ELF-1 (cell line): ENCODE measurements at regions not wholly inside any gene's neighbourhood (a gene's known extent, or its start where the extent isn't known, plus 50 kb on each side); places are given as distances from the start of the nearest gene placed in this dataset.
"Not testable (repeated sequence)": the region's sequence is repeated elsewhere in the genome, so short reads cannot be mapped to it uniquely, and the experiment has no call there.

Source experiments
- DNase-seq: peaks from one replicate; pipeline ENCODE4 v3.0.0-alpha.2; 2016; ENCODE audit warnings: low read depth, low spot score

DNA sequence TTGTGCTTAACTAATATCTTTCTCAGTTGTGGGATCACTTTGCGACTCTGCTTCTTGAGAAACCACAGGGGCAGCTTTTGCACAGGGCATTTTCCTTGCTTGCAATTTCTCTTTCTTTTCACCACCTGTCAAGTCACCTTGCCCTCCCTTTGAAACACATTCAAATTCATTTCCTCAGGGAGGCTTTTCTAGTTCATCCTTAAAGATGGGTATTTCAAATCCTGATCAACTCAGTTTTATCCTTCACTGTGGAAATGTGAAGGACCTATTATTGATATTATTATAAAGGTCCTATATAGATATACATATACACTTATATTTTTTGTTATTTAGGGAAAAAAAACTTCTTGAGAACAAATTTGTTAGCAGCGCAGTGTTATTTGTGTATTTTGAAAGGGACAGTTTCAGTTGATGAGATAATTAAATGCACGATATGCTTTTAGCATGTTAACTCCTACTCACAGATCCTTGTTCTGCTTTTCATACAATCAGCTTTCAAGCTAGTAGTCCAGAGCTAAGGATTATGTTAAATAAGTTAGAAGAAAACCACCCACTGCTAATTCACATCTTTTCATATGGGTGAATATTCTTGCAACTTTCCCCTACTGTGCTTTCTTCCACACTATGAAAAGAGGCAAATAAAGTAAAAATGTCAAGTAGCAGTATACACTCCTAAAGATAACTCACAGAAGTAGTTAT is 501.4 kb upstream of the RGS6 start:
- DNase-seq = no peak

- DNase-seq = no peak
Observed at GRCh38 chr14:71432334-71433110, 499.7 kb upstream of the RGS6 start.

- DNase-seq = peak; percentile 44
Observed at GRCh38 chr14:71433303-71433702, 498.9 kb upstream of the RGS6 start.

- not testable (repeated sequence) for DNase-seq
Observed at GRCh38 chr14:71435641-71436040, 496.6 kb upstream of the RGS6 start.

DNA sequence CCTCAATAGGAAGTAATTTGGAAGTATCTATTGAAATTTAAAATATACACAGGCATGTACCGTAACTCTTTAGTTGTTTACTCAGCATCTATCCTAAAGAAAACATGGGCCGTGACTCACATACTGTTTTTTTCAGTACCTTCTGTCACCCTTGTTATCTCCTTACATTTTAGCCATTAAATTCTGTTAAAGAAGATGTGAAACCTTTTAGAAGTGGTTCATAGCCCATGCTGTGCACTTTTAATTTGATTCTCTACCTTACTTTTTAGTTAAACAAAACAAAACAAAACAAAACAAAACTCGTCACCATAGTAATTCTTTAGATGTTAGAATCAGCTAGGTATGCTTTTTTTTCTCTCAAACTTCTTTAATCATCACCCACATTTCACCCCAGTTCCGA is 494.4 kb upstream of the RGS6 start:
- DNase-seq = no peak

- no peak for DNase-seq
Observed at GRCh38 chr14:71438684-71439083, 493.5 kb upstream of the RGS6 start.

- no peak for DNase-seq
Observed at GRCh38 chr14:71441126-71441525, 491.1 kb upstream of the RGS6 start.

- no peak for DNase-seq
Observed at GRCh38 chr14:71444030-71444822, 488.0 kb upstream of the RGS6 start.

GRCh38 chr14:71448431-71449315 is 483.6 kb upstream of the RGS6 start:
- no peak for DNase-seq

DNA sequence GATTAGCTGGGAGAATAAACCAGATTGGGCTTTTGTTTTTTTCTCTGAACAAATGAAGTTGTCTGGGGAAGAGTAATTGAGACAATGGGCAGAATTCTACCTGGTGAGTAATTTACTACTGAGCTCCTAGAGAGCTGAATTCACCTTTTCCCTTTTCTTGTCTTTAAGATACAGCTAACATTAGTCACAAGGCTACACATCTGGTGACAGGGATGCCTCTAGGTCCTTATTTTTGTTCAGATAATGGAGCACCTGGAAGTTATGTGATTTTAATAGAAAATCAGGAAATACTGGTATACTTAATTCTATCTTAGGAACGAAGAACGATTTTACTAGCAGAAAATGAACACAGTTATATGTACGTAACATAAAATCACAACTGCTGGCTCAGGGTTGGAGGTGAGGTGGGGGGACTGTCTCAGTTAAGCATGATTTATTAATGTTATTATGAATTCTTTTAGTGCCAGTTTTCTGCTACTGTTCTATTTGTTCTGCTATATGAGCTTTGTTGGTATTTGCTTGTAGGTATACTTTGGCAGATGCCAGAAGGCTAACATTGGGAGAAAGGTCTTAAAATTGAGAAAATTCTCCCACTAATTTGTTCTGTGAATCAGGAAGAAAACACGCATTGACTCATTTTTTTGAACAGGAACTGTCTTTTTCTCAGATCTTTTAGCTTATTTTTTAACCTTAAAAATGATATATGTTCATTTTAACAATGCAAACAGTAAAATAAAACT is 482.7 kb upstream of the RGS6 start:
- no peak for DNase-seq

DNA sequence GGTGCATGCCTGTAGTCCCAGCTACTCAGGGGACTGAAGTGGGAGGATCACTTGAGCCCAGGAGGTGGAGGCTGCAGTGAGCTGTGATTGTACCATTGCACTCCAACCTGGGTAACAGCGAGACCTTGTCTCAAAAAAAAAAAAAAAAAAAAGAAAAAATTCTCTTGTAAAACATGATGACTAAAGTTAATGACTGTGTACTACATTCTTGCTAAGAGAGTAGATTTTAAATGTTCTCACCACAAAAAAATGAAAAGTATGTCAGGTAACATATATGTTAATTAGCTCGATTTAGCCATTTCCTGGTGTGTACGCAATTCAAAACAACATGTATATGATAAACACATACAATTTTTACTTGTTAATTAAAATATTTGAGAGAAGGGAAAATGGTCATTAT is 480.7 kb upstream of the RGS6 start:
- DNase-seq = no peak

DNA sequence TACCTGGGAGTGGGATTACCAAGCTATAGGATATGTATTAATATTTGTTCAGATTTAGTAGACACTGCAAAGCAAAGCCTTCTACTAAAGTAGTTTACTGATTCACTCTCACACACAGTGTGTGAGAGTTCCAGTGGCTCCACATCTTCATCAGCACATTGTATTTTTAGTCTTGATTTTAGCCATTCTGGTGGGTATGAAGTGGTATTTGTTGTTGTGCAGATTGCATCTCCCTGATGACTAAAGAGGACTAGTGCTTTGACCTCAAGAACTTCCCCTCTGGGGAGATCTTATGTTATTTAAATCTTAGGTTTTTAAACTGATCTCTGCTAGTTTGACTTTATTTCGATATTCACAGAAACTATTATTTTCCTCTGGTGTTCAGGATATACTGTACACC is 479.7 kb upstream of the RGS6 start:
- DNase-seq = no peak

DNA sequence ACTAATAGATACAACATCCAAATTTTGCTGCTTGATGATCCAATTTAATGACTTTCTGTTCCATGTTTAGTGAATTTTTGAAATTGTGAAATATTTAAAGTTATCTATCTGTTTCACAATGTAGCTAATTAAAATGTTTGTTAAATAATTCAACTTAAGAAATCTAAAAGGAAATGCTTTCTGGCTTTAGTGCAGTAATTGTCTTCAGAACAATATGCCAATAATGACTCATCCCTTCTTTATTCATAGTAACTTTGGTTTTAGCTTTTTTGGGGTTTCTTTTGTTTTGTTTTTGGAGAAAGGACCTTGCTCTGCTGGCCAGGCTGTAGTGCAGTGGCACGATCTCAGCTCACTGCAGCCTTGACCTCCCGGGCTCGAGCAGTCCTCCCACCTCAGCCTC is 479.2 kb upstream of the RGS6 start:
- no peak for DNase-seq

DNA sequence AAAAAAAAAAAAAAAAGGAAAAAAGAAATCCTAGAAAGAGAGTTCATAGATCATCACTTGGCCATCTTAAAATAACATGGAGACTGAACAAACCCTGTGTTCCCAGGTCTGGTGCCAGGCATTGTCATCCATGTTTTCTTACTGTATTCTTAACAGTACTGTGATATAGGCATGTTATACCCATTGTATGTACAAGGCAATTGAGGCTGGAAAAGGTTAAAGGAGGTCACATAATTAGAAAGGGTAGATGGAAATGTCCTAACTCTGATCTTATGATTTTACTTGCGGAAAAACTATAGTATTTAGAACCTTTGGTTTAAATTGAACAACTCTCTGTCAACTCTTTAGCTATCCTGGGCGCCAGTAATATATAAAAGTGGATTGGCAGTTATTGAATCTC is 478.2 kb upstream of the RGS6 start:
- no peak for DNase-seq

- no peak for DNase-seq
Observed at GRCh38 chr14:71454513-71455332, 477.5 kb upstream of the RGS6 start.

- DNase-seq = no peak
Observed at GRCh38 chr14:71460091-71460490, 472.1 kb upstream of the RGS6 start.

- DNase-seq = not testable (repeated sequence)
Observed at GRCh38 chr14:71461617-71462016, 470.6 kb upstream of the RGS6 start.

- no peak for DNase-seq
Observed at GRCh38 chr14:71463807-71464206, 468.4 kb upstream of the RGS6 start.

DNA sequence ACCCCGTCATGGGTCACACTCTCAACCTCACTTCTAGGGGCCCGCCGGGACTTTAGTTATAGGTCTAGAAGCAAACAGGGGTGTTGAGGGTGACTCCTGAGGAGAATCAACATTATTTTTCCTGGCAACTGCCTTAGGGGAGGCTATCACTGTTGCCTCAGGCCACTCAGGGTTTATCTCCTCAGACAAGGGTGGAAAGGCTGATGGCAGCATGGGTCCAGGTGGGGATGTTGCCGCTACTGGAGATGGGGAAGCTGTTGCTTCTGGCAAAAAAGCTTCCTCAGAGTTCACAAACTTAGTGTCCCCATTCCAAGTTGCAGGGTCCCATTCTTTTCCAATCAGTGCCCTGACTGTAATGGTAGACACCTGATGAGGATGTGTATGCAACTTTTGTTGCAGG is 467.4 kb upstream of the RGS6 start:
- DNase-seq = no peak

DNA sequence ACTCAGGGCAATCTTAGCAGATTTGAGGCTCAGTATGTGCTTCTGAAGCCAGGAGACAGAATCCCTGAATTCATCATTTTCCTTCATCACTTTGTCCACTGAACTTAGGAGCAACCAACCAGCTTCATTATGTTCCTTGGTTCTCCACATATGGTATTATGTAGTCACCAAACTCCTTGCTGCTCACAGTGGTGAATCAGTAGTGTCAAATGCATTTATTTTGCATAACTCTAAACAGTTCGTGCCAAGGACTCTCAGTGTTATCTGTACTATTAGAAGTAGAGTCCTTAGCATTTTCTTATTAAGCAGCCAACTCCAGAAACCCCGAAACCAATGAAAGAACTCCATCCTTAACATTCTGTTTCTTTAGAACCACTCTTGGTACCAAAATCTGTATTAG is 466.9 kb upstream of the RGS6 start:
- DNase-seq = no peak
